H1 (cell line): ENCODE measurements at regions not wholly inside any gene's neighbourhood (a gene's known extent, or its start where the extent isn't known, plus 50 kb on each side); places are given as distances from the start of the nearest gene placed in this dataset.

Experiments
- CTCF ChIA-PET: fragments of 300-600 bp; sonication (Branson Sonifier 250); formaldehyde crosslinking; loops from one replicate; lab custom pipeline; 2021; ENCODE audit not compliant: partially characterized antibody; lab: Charles Lee
- POLR2A ChIA-PET: fragments of 300-600 bp; sonication (Branson Sonifier 250); formaldehyde crosslinking; loops from one replicate; lab custom pipeline; 2021; ENCODE audit warnings: inconsistent platforms; ENCODE audit not compliant: partially characterized antibody; lab: Charles Lee
- DNase-seq, 2 experiments: peaks; one replicate each; pipeline versions ENCODE4 v3.0.0 to v3.0.0-alpha.2; 2010 to 2022; ENCODE audit warnings: low spot score in 2 of 2, low read depth in 1 of 2, mixed read lengths in 1 of 2
- FAIRE-seq: peaks from 2 replicates; lab custom pipeline; 2011; peaks lifted over from hg19 to GRCh38; lab: Jason Lieb, UNC
- H2AFZ ChIP-seq: 2 replicates; pipeline ENCODE4 v1.8.1; 2012; ENCODE audit warnings: low read length, inconsistent platforms
- H2AK5ac ChIP-seq: 2 replicates; pipeline ENCODE4 v1.6.1; 2013; ENCODE audit warnings: low read depth, low read length
- H2BK120ac ChIP-seq: replicated peaks from 2 replicates; pipeline ENCODE3; 2013; ENCODE audit warnings: low read depth, low read length, inconsistent platforms
- H2BK12ac ChIP-seq: 2 replicates; pipeline ENCODE4 v1.6.1; 2013; ENCODE audit warnings: low read depth, low read length
- H2BK15ac ChIP-seq: 2 replicates; pipeline ENCODE4 v1.6.1; 2013; ENCODE audit warnings: low read length
- H2BK20ac ChIP-seq: 2 replicates; pipeline ENCODE4 v1.6.1; 2013; ENCODE audit warnings: low read length
- H2BK5ac ChIP-seq: 2 replicates; pipeline ENCODE4 v1.6.1; 2013; ENCODE audit warnings: low read depth, low read length
- H3K14ac ChIP-seq: 2 replicates; pipeline ENCODE4 v1.6.1; 2013; ENCODE audit warnings: inconsistent platforms; ENCODE audit not compliant: insufficient read length
- H3K18ac ChIP-seq: 2 replicates; pipeline ENCODE4 v1.6.1; 2013; ENCODE audit warnings: low read length; ENCODE audit errors: extremely low read depth
- H3K23ac ChIP-seq: 2 replicates; pipeline ENCODE4 v1.6.1; 2013; ENCODE audit warnings: inconsistent platforms; ENCODE audit not compliant: insufficient read length
- H3K23me2 ChIP-seq: 2 replicates; pipeline ENCODE4 v1.6.1; 2013; ENCODE audit warnings: low read depth, low read length
- H3K27ac ChIP-seq: 2 replicates; pipeline ENCODE4 v1.6.1; 2011; ENCODE audit warnings: low read depth, low read length, inconsistent platforms
- H3K27me3 ChIP-seq, 4 experiments: replicated peaks in 1 of 4; 1 replicate in 1 of 4; 2 replicates in 3 of 4; pipeline versions ENCODE4 v1.6.1 to v1.8.1; 2011 to 2013; ENCODE audit warnings: low read length in 3 of 4, mild to moderate bottlenecking in 3 of 4, inconsistent platforms in 2 of 4, mixed read lengths in 2 of 4, moderate library complexity in 1 of 4; ENCODE audit not compliant: control insufficient read depth in 3 of 4, insufficient read depth in 3 of 4; ENCODE audit errors: extremely low read depth in 1 of 4
- H3K36me3 ChIP-seq, 4 experiments: 2 replicates each; pipeline versions ENCODE4 v1.6.1 to v1.8.1; 2011 to 2013; ENCODE audit warnings: mild to moderate bottlenecking in 4 of 4, low read length in 3 of 4, moderate library complexity in 2 of 4, control low read depth in 1 of 4, inconsistent platforms in 1 of 4; ENCODE audit not compliant: insufficient read depth in 4 of 4, control insufficient read depth in 2 of 4
- H3K4ac ChIP-seq: replicated peaks from 2 replicates; pipeline ENCODE3; 2013; ENCODE audit warnings: low read length, low read depth, mixed read lengths, inconsistent platforms; ENCODE audit not compliant: insufficient read length
- H3K4me1 ChIP-seq, 4 experiments: replicated peaks in 1 of 4; 1 replicate in 1 of 4; 2 replicates in 3 of 4; pipeline versions ENCODE4 v1.6.1 to v1.8.1; 2011 to 2013; ENCODE audit warnings: low read length in 3 of 4, inconsistent platforms in 2 of 4, mixed read lengths in 1 of 4; ENCODE audit not compliant: insufficient read depth in 4 of 4, control insufficient read depth in 3 of 4
- H3K4me2 ChIP-seq, 2 experiments: 2 replicates each; pipeline versions ENCODE4 v1.6.1 to v1.8.1; 2011 to 2013; ENCODE audit warnings: low read depth in 2 of 2, low read length in 2 of 2, control low read depth in 1 of 2, inconsistent platforms in 1 of 2, mild to moderate bottlenecking in 1 of 2; ENCODE audit not compliant: insufficient read depth in 1 of 2
- H3K4me3 ChIP-seq, 4 experiments: fragments of 200-600, 300-600 bp in 1 of 4; sonication (generic), shearing (Covaris generic), sonication (Bioruptor Twin) in 1 of 4; 2 replicates each; pipeline versions ENCODE4 v1.5.1 to v1.8.1; 2011 to 2016; ENCODE audit warnings: low read length in 4 of 4, low read depth in 3 of 4, control low read depth in 2 of 4, inconsistent platforms in 2 of 4, mild to moderate bottlenecking in 2 of 4, mixed read lengths in 1 of 4, moderate library complexity in 1 of 4; ENCODE audit not compliant: insufficient read depth in 2 of 4; ENCODE audit errors: extremely low read depth in 1 of 4
- H3K56ac ChIP-seq: replicated peaks from 2 replicates; pipeline ENCODE3; 2013; ENCODE audit warnings: low read depth, mild to moderate bottlenecking, mixed read lengths, low read length, inconsistent platforms; ENCODE audit not compliant: insufficient read length
- H3K79me1 ChIP-seq: 2 replicates; pipeline ENCODE4 v1.6.1; 2013; ENCODE audit warnings: low read depth, low read length, control low read depth
- H3K79me2 ChIP-seq, 2 experiments: 2 replicates each; pipeline versions ENCODE4 v1.6.1 to v1.8.1; 2012 to 2013; ENCODE audit warnings: low read length in 2 of 2, mild to moderate bottlenecking in 2 of 2, inconsistent platforms in 1 of 2; ENCODE audit not compliant: insufficient read depth in 2 of 2, control insufficient read depth in 1 of 2
- H3K9ac ChIP-seq, 4 experiments: replicated peaks in 1 of 4; 1 replicate in 1 of 4; 2 replicates in 3 of 4; pipeline versions ENCODE4 v1.6.1 to v1.8.1; 2011 to 2013; ENCODE audit warnings: low read depth in 3 of 4, low read length in 3 of 4, control low read depth in 2 of 4, mild to moderate bottlenecking in 2 of 4, moderate library complexity in 2 of 4, inconsistent platforms in 1 of 4; ENCODE audit errors: extremely low read depth in 1 of 4
- H3K9me3 ChIP-seq, 2 experiments: 2 replicates each; pipeline versions ENCODE4 v1.6.1 to v1.8.1; 2012 to 2013; ENCODE audit warnings: mild to moderate bottlenecking in 2 of 2, moderate library complexity in 2 of 2, control low read depth in 1 of 2, inconsistent platforms in 1 of 2, low read depth in 1 of 2, low read length in 1 of 2, mixed read lengths in 1 of 2; ENCODE audit not compliant: insufficient read depth in 2 of 2
- H4K20me1 ChIP-seq, 2 experiments: replicated peaks in 1 of 2; 2 replicates each; pipeline versions ENCODE3 to v1.8.1; 2011 to 2013; ENCODE audit warnings: inconsistent platforms in 2 of 2, low read length in 2 of 2, mild to moderate bottlenecking in 1 of 2; ENCODE audit not compliant: insufficient read depth in 2 of 2, control insufficient read depth in 1 of 2
- H4K5ac ChIP-seq: 2 replicates; pipeline ENCODE4 v1.6.1; 2013; ENCODE audit warnings: low read length, low read depth, mixed read lengths, inconsistent platforms; ENCODE audit not compliant: insufficient read length
- H4K8ac ChIP-seq: 2 replicates; pipeline ENCODE4 v1.8.0; 2013; ENCODE audit warnings: mild to moderate bottlenecking, moderate library complexity, low read length, inconsistent platforms; ENCODE audit not compliant: insufficient read depth; ENCODE audit errors: extremely low read depth
- H4K91ac ChIP-seq: replicated peaks from 2 replicates; pipeline ENCODE3; 2013; ENCODE audit warnings: low read length, mixed read lengths, inconsistent platforms; ENCODE audit not compliant: insufficient read length
- CHD2 ChIP-seq: IDR thresholded peaks from 2 replicates; pipeline ENCODE4 v1.6.1; 2012; ENCODE audit warnings: low read length, improper control_type of control experiment
- GTF2F1 ChIP-seq: IDR thresholded peaks from 2 replicates; pipeline ENCODE4 v1.6.1; 2012; ENCODE audit warnings: low read depth, low read length, improper control_type of control experiment, borderline replicate concordance
- KDM1A ChIP-seq: fragments of 200-600, 300-600 bp; sonication (generic); IDR thresholded peaks from 2 replicates; pipeline ENCODE4 v1.7.1; 2016; ENCODE audit warnings: mild to moderate bottlenecking, low read length, borderline replicate concordance
- PHF8 ChIP-seq: fragments of 200-600 bp; sonication (generic); conservative IDR thresholded peaks from 2 replicates; pipeline ENCODE4 v1.7.1; 2012; ENCODE audit warnings: low read depth, mild to moderate bottlenecking, inconsistent platforms, low read length, moderate library complexity
- POLR2AphosphoS5 ChIP-seq: IDR thresholded peaks from 2 replicates; pipeline ENCODE4 v1.6.1; 2011; ENCODE audit warnings: low read depth, low read length
- TAF1 ChIP-seq: IDR thresholded peaks from 2 replicates; pipeline ENCODE4 v1.6.1; 2011; ENCODE audit warnings: mild to moderate bottlenecking, low read depth, low read length
- WGBS, 2 experiments: shearing (Covaris generic) in 1 of 2; methylation state at CpG; one replicate each; pipeline versions ENCODE4 v1.1.6 to v1.1.7; 2013 to 2015; ENCODE audit warnings: low lambda C conversion rate in 2 of 2, mixed read lengths in 2 of 2, inconsistent platforms in 1 of 2, low coverage in 1 of 2, missing lambda C conversion rate in 1 of 2; ENCODE audit not compliant: insufficient replicate concordance in 2 of 2, insufficient coverage in 1 of 2, insufficient read length in 1 of 2; ENCODE audit errors: extremely low coverage in 1 of 2, missing lambda C conversion rate in 1 of 2; 5-methylcytosine and 5-hydroxymethylcytosine counted together

DNA sequence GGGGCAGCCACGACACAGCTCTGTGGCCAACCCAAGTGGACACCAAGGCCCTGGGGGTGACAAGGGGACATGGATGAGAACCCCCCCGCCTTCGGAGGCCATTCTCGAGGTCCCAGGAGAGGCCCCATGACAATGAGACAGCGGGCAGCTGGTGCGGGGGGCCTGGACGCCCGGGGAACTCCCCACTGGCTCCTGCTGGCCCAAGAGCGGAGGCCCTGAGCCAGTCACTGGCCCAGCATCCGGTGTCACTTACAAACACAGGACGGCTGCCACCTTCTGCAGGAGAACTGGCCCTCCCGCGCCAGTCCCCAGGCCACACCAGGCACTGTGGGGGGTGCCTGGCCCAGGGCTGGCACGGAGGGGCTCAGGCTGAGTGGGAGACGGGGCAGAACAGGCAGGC lies 51.4 kb downstream of the NCOR2 start:
- 0 out of 2 replicates have a peak overlapping the region, but pooled peaks have one; percentile 17 for H2BK12ac ChIP-seq
- peak overlapping the region; percentile 28; the same call in 1 of the 2 replicates for H2BK5ac ChIP-seq
- peak overlapping the region; percentile 10 for H3K4ac ChIP-seq
- ChIA-PET CTCF (interaction anchor here (0.6 to 2.5 kb wide), 5 partner anchors 10 to 256 kb away, joined by 3 to 9 read pairs (median 3); no protein-coding TSS in a partner anchor), POLR2A (interaction anchor here (5.9 kb wide), 1 partner anchor 15 kb away, joined by 32 read pairs; no protein-coding TSS in a partner anchor)
- H3K4me2 ChIP-seq: no peak overlapping the region
- FAIRE-seq (no peak), DNase-seq (no peak)
- H4K91ac ChIP-seq: peak overlapping the region; percentile 44
- H3K36me3 ChIP-seq: peaks cover 0 to 11% (median 0%) of the 10 kb centered on the region in 4 experiments; a peak in 2 of 8 replicates
- no peak overlapping the region for H2BK20ac ChIP-seq
- H4K20me1 ChIP-seq: peaks cover 21 to 29% of the 10 kb centered on the region in 2 experiments
- no peaks in the 10 kb centered on the region for H3K9me3 ChIP-seq
- H2AFZ ChIP-seq: no peak overlapping the region
- H3K14ac ChIP-seq: no peak overlapping the region
- no peak overlapping the region for H2AK5ac ChIP-seq
- H3K4me3 ChIP-seq: no peak overlapping the region
- no peak overlapping the region for H4K5ac ChIP-seq
- H3K23ac ChIP-seq: no peak overlapping the region
- H3K79me1 ChIP-seq: peaks cover 32% of the 10 kb centered on the region
- H3K27ac ChIP-seq: no peak overlapping the region
- H3K56ac ChIP-seq: no peak overlapping the region
- 94% methylated on average over 15 of the region's 15 CpGs; no CpG with 5 or more reads in 1 of the 2 experiments for whole genome bisulfite sequencing, 2 experiments
- H2BK120ac ChIP-seq: no peak overlapping the region
- H2BK15ac ChIP-seq: 0 out of 2 replicates have a peak overlapping the region, but pooled peaks have one; percentile 62
- peak overlapping the region; percentile 42; the same call in 1 of the 2 replicates for H4K8ac ChIP-seq
- H3K18ac ChIP-seq: no peak overlapping the region
- H3K27me3 ChIP-seq: no peaks in the 10 kb centered on the region
- H3K23me2 ChIP-seq: peaks cover 6% of the 10 kb centered on the region; the same call in 1 of the 2 replicates
- peaks cover 17 to 49% (median 32%) of the 10 kb centered on the region in 4 experiments for H3K4me1 ChIP-seq
- H3K9ac ChIP-seq: no peak overlapping the region
- H3K79me2 ChIP-seq: peaks cover 11 to 94% of the 10 kb centered on the region in 2 experiments
- TF ChIP-seq PHF8 (no peak), CHD2 (no peak), TAF1 (no peak), GTF2F1 (no peak), POLR2AphosphoS5 (no peak), KDM1A (no peak)
